ENCODE measurements at regions not wholly inside any gene's neighbourhood (a gene's known extent, or its start where the extent isn't known, plus 50 kb on each side); places are given as distances from the start of the nearest gene placed in this dataset.
"Not testable (repeated sequence)": the region's sequence is repeated elsewhere in the genome, so short reads cannot be mapped to it uniquely, and the experiment has no call there.

- Histone ChIP-seq H3K9ac (ENCODE audit: low read length) (no peak overlapping the region), H3K4me1 (ENCODE audit: control insufficient read depth in 2 of 2, insufficient read depth in 2 of 2, low read length in 2 of 2) (no peaks in the 10 kb centered on the region), H3K4me3 (ENCODE audit: control extremely low read depth in 1 of 5, extremely low read depth in 1 of 5, insufficient read depth in 1 of 5, low read depth in 2 of 5, low read length in 4 of 5) (no peak overlapping the region), H2AFZ (ENCODE audit: insufficient read depth, low read depth, low read length, poor library complexity, severe bottlenecking) (no peak overlapping the region), H3K36me3 (replicated peaks in 1 of 2; ENCODE audit: control extremely low read depth in 1 of 2, control insufficient read depth in 1 of 2, extremely low read depth in 1 of 2, insufficient read depth in 2 of 2, low read length in 1 of 2) (no peaks in the 10 kb centered on the region), H3K79me2 (ENCODE audit: control insufficient read depth, insufficient read depth, low read length) (no peaks in the 10 kb centered on the region), H3K27me3 (replicated peaks in 1 of 4; ENCODE audit: control extremely low read depth in 1 of 4, control insufficient read depth in 3 of 4, insufficient read depth in 4 of 4, low read length in 3 of 4) (no peaks in the 10 kb centered on the region), H4K20me1 (ENCODE audit: control insufficient read depth, insufficient read depth, low read length, poor library complexity, severe bottlenecking) (no peaks in the 10 kb centered on the region), H3K4me2 (replicated peaks; ENCODE audit: low read depth, low read length, poor library complexity, severe bottlenecking) (no peak overlapping the region), H3K27ac (ENCODE audit: low read length in 2 of 2) (no peak overlapping the region), H3K9me3 (ENCODE audit: control extremely low read depth in 1 of 3, control insufficient read depth in 2 of 3, insufficient read depth in 1 of 3, low read length in 2 of 3) (no peaks in the 10 kb centered on the region)
- DNase-seq = no peak
- intact Hi-C loops (cut with micrococcal nuclease) = no loop called here
- Mint-ChIP-seq H3K4me3 (no peak overlapping the region), H3K27ac (no peak overlapping the region), H3K9me3 (ENCODE audit: insufficient read depth) (no peaks in the 10 kb centered on the region), H3K27me3 (peaks cover 6% of the 10 kb centered on the region), H3K4me1 (no peaks in the 10 kb centered on the region)
- no CpG with 5 or more reads among the region's 1 CpG for WGBS (ENCODE audit: insufficient coverage)
- ChIA-PET CTCF (no interaction called here), POLR2A (no interaction called here)
- no peak for ATAC-seq (ENCODE audit: low read depth)
- no peak for TF ChIP-seq EZH2 (IDR thresholded peaks at IDR 0.05; ENCODE audit: borderline replicate concordance, insufficient read depth, low read depth, low read length, poor library complexity, severe bottlenecking)
- no peak for TF ChIP-seq CTCF (IDR thresholded peaks at IDR 0.05)
These were observed 147.8 kb downstream of the DEFB131A start for GRCh38 chr4:9592010-9592409.

- ChIA-PET POLR2A (no interaction called here), CTCF (no interaction called here)
- no CpG with 5 or more reads among the region's 1 CpG for WGBS (ENCODE audit: insufficient coverage)
- no peaks in the 10 kb centered on the region for H3K9me3 ChIP-seq (ENCODE audit: control extremely low read depth in 1 of 3, control insufficient read depth in 2 of 3, insufficient read depth in 1 of 3, low read length in 2 of 3)
- intact Hi-C loops (cut with micrococcal nuclease) = no loop called here
- Mint-ChIP-seq H3K27ac (no peak overlapping the region), H3K4me3 (no peak overlapping the region), H3K4me1 (no peaks in the 10 kb centered on the region), H3K27me3 (peaks cover 6% of the 10 kb centered on the region), H3K9me3 (ENCODE audit: insufficient read depth) (no peaks in the 10 kb centered on the region)
- no peak overlapping the region for H2AFZ ChIP-seq (ENCODE audit: insufficient read depth, low read depth, low read length, poor library complexity, severe bottlenecking)
- no peak for TF ChIP-seq EZH2 (IDR thresholded peaks at IDR 0.05; ENCODE audit: borderline replicate concordance, insufficient read depth, low read depth, low read length, poor library complexity, severe bottlenecking)
- no peak for TF ChIP-seq CTCF (IDR thresholded peaks at IDR 0.05)
- ATAC-seq (ENCODE audit: low read depth) (no peak), DNase-seq (no peak)
- H3K79me2 ChIP-seq (ENCODE audit: control insufficient read depth, insufficient read depth, low read length) = no peaks in the 10 kb centered on the region
- H3K36me3 ChIP-seq (replicated peaks in 1 of 2; ENCODE audit: control extremely low read depth in 1 of 2, control insufficient read depth in 1 of 2, extremely low read depth in 1 of 2, insufficient read depth in 2 of 2, low read length in 1 of 2) = no peaks in the 10 kb centered on the region
- H3K27me3 ChIP-seq (replicated peaks in 1 of 4; ENCODE audit: control extremely low read depth in 1 of 4, control insufficient read depth in 3 of 4, insufficient read depth in 4 of 4, low read length in 3 of 4) = no peaks in the 10 kb centered on the region
- no peak overlapping the region for H3K4me3 ChIP-seq (ENCODE audit: control extremely low read depth in 1 of 5, extremely low read depth in 1 of 5, insufficient read depth in 1 of 5, low read depth in 2 of 5, low read length in 4 of 5)
- H3K9ac ChIP-seq (ENCODE audit: low read length) = no peak overlapping the region
- no peaks in the 10 kb centered on the region for H3K4me1 ChIP-seq (ENCODE audit: control insufficient read depth in 2 of 2, insufficient read depth in 2 of 2, low read length in 2 of 2)
- H3K27ac ChIP-seq (ENCODE audit: low read length in 2 of 2) = no peak overlapping the region
- H4K20me1 ChIP-seq (ENCODE audit: control insufficient read depth, insufficient read depth, low read length, poor library complexity, severe bottlenecking) = no peaks in the 10 kb centered on the region
- H3K4me2 ChIP-seq (replicated peaks; ENCODE audit: low read depth, low read length, poor library complexity, severe bottlenecking) = no peak overlapping the region
These were observed 150.7 kb downstream of the DEFB131A start for GRCh38 chr4:9594948-9595347.

GRCh38 chr4:9595531-9595930 lies 151.3 kb downstream of the DEFB131A start:
- H4K20me1 ChIP-seq (ENCODE audit: control insufficient read depth, insufficient read depth, low read length, poor library complexity, severe bottlenecking); POLR2A ChIA-PET; H3K79me2 ChIP-seq (ENCODE audit: control insufficient read depth, insufficient read depth, low read length); H3K9me3 ChIP-seq (ENCODE audit: control extremely low read depth in 1 of 3, control insufficient read depth in 2 of 3, insufficient read depth in 1 of 3, low read length in 2 of 3); H3K27ac Mint-ChIP-seq; ATAC-seq (ENCODE audit: low read depth); H3K4me2 ChIP-seq (replicated peaks; ENCODE audit: low read depth, low read length, poor library complexity, severe bottlenecking); H3K4me1 ChIP-seq (ENCODE audit: control insufficient read depth in 2 of 2, insufficient read depth in 2 of 2, low read length in 2 of 2); H3K9ac ChIP-seq (ENCODE audit: low read length); H3K36me3 ChIP-seq (replicated peaks in 1 of 2; ENCODE audit: control extremely low read depth in 1 of 2, control insufficient read depth in 1 of 2, extremely low read depth in 1 of 2, insufficient read depth in 2 of 2, low read length in 1 of 2); DNase-seq; H3K4me1 Mint-ChIP-seq; H3K4me3 Mint-ChIP-seq; H3K27ac ChIP-seq (ENCODE audit: low read length in 2 of 2); H3K9me3 Mint-ChIP-seq (ENCODE audit: insufficient read depth); H2AFZ ChIP-seq (ENCODE audit: insufficient read depth, low read depth, low read length, poor library complexity, severe bottlenecking); H3K27me3 ChIP-seq (replicated peaks in 1 of 4; ENCODE audit: control extremely low read depth in 1 of 4, control insufficient read depth in 3 of 4, insufficient read depth in 4 of 4, low read length in 3 of 4); CTCF ChIA-PET; intact Hi-C loops (cut with micrococcal nuclease); H3K4me3 ChIP-seq (ENCODE audit: control extremely low read depth in 1 of 5, extremely low read depth in 1 of 5, insufficient read depth in 1 of 5, low read depth in 2 of 5, low read length in 4 of 5); H3K27me3 Mint-ChIP-seq: not testable (repeated sequence)
- no CpG with 5 or more reads among the region's 1 CpG for WGBS (ENCODE audit: insufficient coverage)
